SK-N-SH (cell line): ENCODE measurements at regions not wholly inside any gene's neighbourhood (a gene's known extent, or its start where the extent isn't known, plus 50 kb on each side); places are given as distances from the start of the nearest gene placed in this dataset.

ENCODE experiments used
- CTCF ChIA-PET: fragments of 300-600, 350-600 bp; formaldehyde crosslinking; extraction: SDS; loops from one replicate; lab custom pipeline; 2021; lab: Yijun Ruan, JAX
- POLR2A ChIA-PET: fragments of 350-600 bp; sonication (Branson Sonifier 250); formaldehyde crosslinking; extraction: SDS; loops from one replicate; lab custom pipeline; 2020; ENCODE audit warnings: antibody characterized with exemption, inconsistent platforms; lab: Yijun Ruan, JAX
- DNase-seq: peaks from one replicate; pipeline ENCODE4 v3.0.0; 2012
- H2AFZ ChIP-seq: fragments of 200-600 bp; sonication (generic); 2 replicates; pipeline ENCODE4 v1.8.1; 2016; ENCODE audit warnings: antibody characterized with exemption, mild to moderate bottlenecking, low read depth
- H3F3A ChIP-seq: fragments of 200-600 bp; sonication (generic); replicated peaks from 2 replicates; pipeline ENCODE3; 2016; ENCODE audit warnings: antibody characterized with exemption, mild to moderate bottlenecking; ENCODE audit not compliant: insufficient read depth
- H3K27ac ChIP-seq, 2 experiments: fragments of 200-500 bp in 1 of 2; fragments of 200-600 bp in 1 of 2; sonication (Bioruptor generic) in 1 of 2; sonication (generic), shearing (Covaris generic) in 1 of 2; 2 replicates each; pipeline versions ENCODE4 v1.5.1 to v1.6.1; 2014 to 2016; ENCODE audit warnings: low read depth in 2 of 2, inconsistent platforms in 1 of 2, low read length in 1 of 2, mild to moderate bottlenecking in 1 of 2, mixed read lengths in 1 of 2
- H3K27me3 ChIP-seq: fragments of 200-600 bp; sonication (generic), shearing (Covaris generic); 2 replicates; pipeline ENCODE4 v1.6.1; 2016; ENCODE audit warnings: mixed run types; ENCODE audit not compliant: insufficient read depth
- H3K36me3 ChIP-seq, 2 experiments: fragments of 200-500 bp in 1 of 2; fragments of 200-600 bp in 1 of 2; sonication (Bioruptor generic) in 1 of 2; sonication (generic) in 1 of 2; replicated peaks in 1 of 2; 2 replicates each; pipeline versions ENCODE3 to v1.5.1; 2014 to 2016; ENCODE audit warnings: low read length in 1 of 2, mild to moderate bottlenecking in 1 of 2; ENCODE audit not compliant: insufficient read depth in 2 of 2, control insufficient read depth in 1 of 2
- H3K4me1 ChIP-seq, 2 experiments: fragments of 200-500 bp in 1 of 2; fragments of 200-600 bp in 1 of 2; sonication (Bioruptor generic) in 1 of 2; sonication (generic), shearing (Covaris generic) in 1 of 2; 2 replicates each; pipeline versions ENCODE4 v1.5.1 to v1.6.1; 2014 to 2016; ENCODE audit warnings: low read depth in 1 of 2, low read length in 1 of 2, mixed run types in 1 of 2; ENCODE audit not compliant: insufficient read depth in 2 of 2, control insufficient read depth in 1 of 2
- H3K4me2 ChIP-seq: fragments of 200-600 bp; sonication (generic), shearing (Covaris generic); 2 replicates; pipeline ENCODE4 v1.6.1; 2017; ENCODE audit warnings: mixed run types
- H3K4me3 ChIP-seq, 2 experiments: fragments of 200-500 bp in 1 of 2; fragments of 200-600 bp in 1 of 2; sonication (Bioruptor generic) in 1 of 2; sonication (generic), shearing (Covaris generic) in 1 of 2; 2 replicates each; pipeline versions ENCODE4 v1.5.1 to v1.8.1; 2014 to 2016; ENCODE audit warnings: low read depth in 2 of 2, inconsistent platforms in 1 of 2, low read length in 1 of 2, mild to moderate bottlenecking in 1 of 2, mixed read lengths in 1 of 2, moderate library complexity in 1 of 2
- H3K79me2 ChIP-seq: fragments of 200-600 bp; sonication (generic); 2 replicates; pipeline ENCODE4 v1.8.1; 2017; ENCODE audit warnings: mild to moderate bottlenecking; ENCODE audit not compliant: insufficient read depth
- H3K9ac ChIP-seq: fragments of 200-600 bp; sonication (generic); 2 replicates; pipeline ENCODE4 v1.6.1; 2017; ENCODE audit warnings: mixed run types
- H3K9me2 ChIP-seq: fragments of 200-600 bp; sonication (generic); 2 replicates; pipeline ENCODE4 v1.6.1; 2017; ENCODE audit warnings: mixed run types
- H3K9me3 ChIP-seq: fragments of 200-600 bp; sonication (generic); 2 replicates; pipeline ENCODE4 v1.6.1; 2017; ENCODE audit warnings: mixed run types, mild to moderate bottlenecking, moderate library complexity
- H4K20me1 ChIP-seq: fragments of 200-600 bp; sonication (generic); 2 replicates; pipeline ENCODE4 v1.6.1; 2017; ENCODE audit warnings: mild to moderate bottlenecking, mixed run types; ENCODE audit not compliant: insufficient read depth
- CHD2 ChIP-seq: fragments of 150-350 bp; IDR thresholded peaks from 2 replicates; pipeline ENCODE4 v1.6.1; 2018; ENCODE audit warnings: low read length; ENCODE audit not compliant: partially characterized antibody
- CTCF ChIP-seq: fragments of 200-600 bp; sonication (generic); IDR thresholded peaks from 2 replicates; pipeline ENCODE4 v1.6.1; 2017; ENCODE audit warnings: antibody characterized with exemption, mild to moderate bottlenecking, moderate library complexity
- EZH2phosphoT487 ChIP-seq: fragments of 200-600 bp; sonication (generic); IDR thresholded peaks from 2 replicates; pipeline ENCODE4 v1.6.1; 2017; ENCODE audit warnings: low read depth, mixed run types, mild to moderate bottlenecking, antibody characterized with exemption, moderate library complexity, borderline replicate concordance
- FOSL2 ChIP-seq: IDR thresholded peaks from 2 replicates; pipeline ENCODE4 v1.4.0; 2012; ENCODE audit warnings: low read depth, mild to moderate bottlenecking, moderate library complexity, borderline replicate concordance
- IRF3 ChIP-seq: fragments of 150-350 bp; IDR thresholded peaks from 2 replicates; pipeline ENCODE4 v1.6.1; 2016; ENCODE audit warnings: mild to moderate bottlenecking, low read depth, low read length
- JUND ChIP-seq: IDR thresholded peaks from 2 replicates; pipeline ENCODE4 v1.4.0; 2012
- MXI1 ChIP-seq: IDR thresholded peaks from 2 replicates; pipeline ENCODE4 v1.6.1; 2012; ENCODE audit warnings: mild to moderate bottlenecking, low read depth, low read length, improper control_type of control experiment
- NFIC ChIP-seq: IDR thresholded peaks from 2 replicates; pipeline ENCODE4 v1.4.0; 2012; ENCODE audit warnings: borderline replicate concordance
- POLR2AphosphoS5 ChIP-seq: IDR thresholded peaks from 2 replicates; pipeline ENCODE4 v1.6.1; 2012; ENCODE audit warnings: low read depth, low read length
- RAD21 ChIP-seq: IDR thresholded peaks from 2 replicates; pipeline ENCODE4 v1.6.1; 2012; ENCODE audit warnings: mild to moderate bottlenecking, low read length
- REST ChIP-seq: IDR thresholded peaks from 2 replicates; pipeline ENCODE4 v1.6.1; 2012; ENCODE audit warnings: mild to moderate bottlenecking, low read depth, low read length, moderate library complexity
- RFX5 ChIP-seq: IDR thresholded peaks from 2 replicates; pipeline ENCODE4 v1.6.1; 2012; ENCODE audit warnings: mild to moderate bottlenecking, improper control_type of control experiment, low read length
- SMC3 ChIP-seq: IDR thresholded peaks from 2 replicates; pipeline ENCODE4 v1.6.1; 2012; ENCODE audit warnings: low read depth, low read length, improper control_type of control experiment
- TCF12 ChIP-seq: IDR thresholded peaks from 2 replicates; pipeline ENCODE4 v1.4.0; 2012
- TEAD4 ChIP-seq: IDR thresholded peaks from 2 replicates; pipeline ENCODE4 v1.4.0; 2012; ENCODE audit warnings: mild to moderate bottlenecking, borderline replicate concordance; ENCODE audit not compliant: insufficient read depth
- YY1 ChIP-seq: IDR thresholded peaks from 2 replicates; pipeline ENCODE4 v1.4.0; 2012; ENCODE audit warnings: low read depth, mild to moderate bottlenecking
- WGBS: methylation state at CpG from one replicate; pipeline ENCODE4 v1.1.6; 2017; ENCODE audit warnings: low lambda C conversion rate; 5-methylcytosine and 5-hydroxymethylcytosine counted together
- TF ChIP-seq, protein P1 (sequence below): IDR thresholded peaks from 2 replicates; pipeline ENCODE4 v1.4.0; 2012; ENCODE audit warnings: low read depth, borderline replicate concordance
- TF ChIP-seq, protein P2 (sequence below): IDR thresholded peaks from 2 replicates; pipeline ENCODE4 v1.4.0; 2012; ENCODE audit warnings: low read depth, borderline replicate concordance

DNA sequence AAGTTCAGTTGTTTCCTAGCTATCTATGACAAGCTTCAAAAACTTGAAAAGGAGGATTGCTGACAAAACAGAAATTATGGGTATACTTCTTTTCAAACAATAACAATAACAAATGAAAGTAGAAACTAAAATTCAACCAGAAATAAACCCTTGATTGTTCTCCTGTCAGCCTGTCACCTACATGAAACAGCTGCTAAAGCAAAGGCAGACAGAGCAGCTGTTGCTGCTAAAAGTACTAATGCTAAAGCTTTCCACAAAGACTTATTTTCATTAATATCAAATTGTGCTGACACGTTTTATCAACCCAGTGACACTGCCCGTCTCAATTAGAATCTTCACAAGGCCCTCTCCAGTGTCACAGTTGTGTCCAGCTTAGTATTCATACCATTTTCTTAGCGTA lies 533.2 kb upstream of the GBE1 start (continued):
- TF ChIP-seq RAD21 = no peak
- TF ChIP-seq TCF12 = no peak
- TF ChIP-seq CTCF = no peak
- TF ChIP-seq SMC3 = no peak
- TF ChIP-seq FOSL2 = no peak
- TF ChIP-seq YY1 = no peak

GRCh38 chr3:82293867-82294266 lies 532.4 kb upstream of the GBE1 start:
- Histone ChIP-seq H3K79me2 (no peaks in the 10 kb centered on the region), H3K4me2 (no peak overlapping the region), H3K36me3 (no peaks in the 10 kb centered on the region), H3K9ac (no peak overlapping the region), H3K27ac (no peak overlapping the region), H3K9me3 (no peaks in the 10 kb centered on the region), H2AFZ (peak overlapping the region; percentile 51; the same call in 1 of the 2 replicates), H3K27me3 (no peaks in the 10 kb centered on the region), H3F3A (no peaks in the 10 kb centered on the region), H3K4me3 (no peak overlapping the region), H3K9me2 (no peaks in the 10 kb centered on the region), H3K4me1 (no peaks in the 10 kb centered on the region), H4K20me1 (no peaks in the 10 kb centered on the region)
- DNase-seq = no peak
- POLR2A ChIA-PET = no interaction called here
- TF ChIP-seq RFX5 (no peak), TEAD4 (no peak), TCF12 (no peak), JUND (no peak), POLR2AphosphoS5 (no peak), SMC3 (no peak), MXI1 (no peak), EZH2phosphoT487 (no peak), NFIC (no peak)
- TF ChIP-seq, protein P1, sequence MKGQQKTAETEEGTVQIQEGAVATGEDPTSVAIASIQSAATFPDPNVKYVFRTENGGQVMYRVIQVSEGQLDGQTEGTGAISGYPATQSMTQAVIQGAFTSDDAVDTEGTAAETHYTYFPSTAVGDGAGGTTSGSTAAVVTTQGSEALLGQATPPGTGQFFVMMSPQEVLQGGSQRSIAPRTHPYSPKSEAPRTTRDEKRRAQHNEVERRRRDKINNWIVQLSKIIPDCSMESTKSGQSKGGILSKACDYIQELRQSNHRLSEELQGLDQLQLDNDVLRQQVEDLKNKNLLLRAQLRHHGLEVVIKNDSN = no peak
- CTCF ChIA-PET = no interaction called here

GRCh38 chr3:82293435-82293834 lies 532.0 kb upstream of the GBE1 start:
- DNase-seq = no peak
- no peaks in the 10 kb centered on the region for H3K27me3 ChIP-seq
- no peaks in the 10 kb centered on the region for H3F3A ChIP-seq
- H2AFZ ChIP-seq = no peak overlapping the region; the same call in 1 of the 2 replicates
- 15% methylated on average over 1 of the region's 1 CpG for WGBS
- H3K4me3 ChIP-seq = no peak overlapping the region
- H3K4me2 ChIP-seq = no peak overlapping the region
- H3K9me3 ChIP-seq = no peaks in the 10 kb centered on the region
- no peaks in the 10 kb centered on the region for H4K20me1 ChIP-seq
- H3K4me1 ChIP-seq = no peaks in the 10 kb centered on the region
- CTCF ChIA-PET = no interaction called here
- H3K9ac ChIP-seq = no peak overlapping the region
- no peak overlapping the region for H3K27ac ChIP-seq
- no peaks in the 10 kb centered on the region for H3K79me2 ChIP-seq
- POLR2A ChIA-PET = no interaction called here
- H3K36me3 ChIP-seq = no peaks in the 10 kb centered on the region
- no peaks in the 10 kb centered on the region for H3K9me2 ChIP-seq
- TF ChIP-seq REST = no peak
- TF ChIP-seq CHD2 = no peak
- TF ChIP-seq, protein P2, sequence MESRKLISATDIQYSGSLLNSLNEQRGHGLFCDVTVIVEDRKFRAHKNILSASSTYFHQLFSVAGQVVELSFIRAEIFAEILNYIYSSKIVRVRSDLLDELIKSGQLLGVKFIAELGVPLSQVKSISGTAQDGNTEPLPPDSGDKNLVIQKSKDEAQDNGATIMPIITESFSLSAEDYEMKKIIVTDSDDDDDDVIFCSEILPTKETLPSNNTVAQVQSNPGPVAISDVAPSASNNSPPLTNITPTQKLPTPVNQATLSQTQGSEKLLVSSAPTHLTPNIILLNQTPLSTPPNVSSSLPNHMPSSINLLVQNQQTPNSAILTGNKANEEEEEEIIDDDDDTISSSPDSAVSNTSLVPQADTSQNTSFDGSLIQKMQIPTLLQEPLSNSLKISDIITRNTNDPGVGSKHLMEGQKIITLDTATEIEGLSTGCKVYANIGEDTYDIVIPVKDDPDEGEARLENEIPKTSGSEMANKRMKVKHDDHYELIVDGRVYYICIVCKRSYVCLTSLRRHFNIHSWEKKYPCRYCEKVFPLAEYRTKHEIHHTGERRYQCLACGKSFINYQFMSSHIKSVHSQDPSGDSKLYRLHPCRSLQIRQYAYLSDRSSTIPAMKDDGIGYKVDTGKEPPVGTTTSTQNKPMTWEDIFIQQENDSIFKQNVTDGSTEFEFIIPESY = no peak
- TF ChIP-seq IRF3 = no peak
